Erythroblast (primary cell): ENCODE measurements at regions not wholly inside any gene's neighbourhood (a gene's known extent, or its start where the extent isn't known, plus 50 kb on each side); places are given as distances from the start of the nearest gene placed in this dataset.

Source experiments
- GATA1 ChIP-seq: IDR thresholded peaks from 2 replicates; pipeline ENCODE4 v1.6.1; 2011; ENCODE audit warnings: low read depth, mild to moderate bottlenecking, control low read depth, low read length, moderate library complexity
- POLR2A ChIP-seq: IDR thresholded peaks from 2 replicates; pipeline ENCODE4 v1.6.1; 2011; ENCODE audit warnings: mild to moderate bottlenecking, low read length

DNA sequence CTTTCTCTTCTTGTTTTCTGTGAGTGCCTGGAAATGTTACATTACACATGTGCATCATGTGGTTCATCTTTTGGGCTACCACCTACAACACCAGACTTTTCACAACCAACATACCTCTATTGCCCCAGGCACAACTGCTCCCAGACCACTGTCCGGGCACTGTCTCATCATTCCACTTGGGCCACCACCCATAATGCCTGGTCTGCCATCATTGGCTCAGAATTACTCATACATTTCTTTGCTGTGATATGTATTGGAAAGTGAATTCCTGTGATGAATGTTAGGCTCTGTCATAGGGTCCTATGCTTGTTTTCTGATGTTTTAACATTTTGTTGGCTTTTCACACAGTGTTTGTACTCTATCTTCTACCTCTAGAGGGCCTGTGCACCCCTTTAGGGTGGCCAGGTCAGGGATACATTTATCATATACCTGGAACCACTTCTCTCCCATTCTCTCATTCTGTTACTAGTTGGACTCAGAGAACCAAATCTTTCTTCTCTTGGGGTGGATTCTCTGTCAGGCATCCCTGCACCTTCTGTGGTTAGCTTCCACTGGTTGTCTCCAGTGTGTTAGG, 172.8 kb downstream of the NHLRC3 start:
- TF ChIP-seq POLR2A, result no peak
- TF ChIP-seq GATA1, result no peak
